ENCODE measurements at regions not wholly inside any gene's neighbourhood (a gene's known extent, or its start where the extent isn't known, plus 50 kb on each side); places are given as distances from the start of the nearest gene placed in this dataset.

DNA sequence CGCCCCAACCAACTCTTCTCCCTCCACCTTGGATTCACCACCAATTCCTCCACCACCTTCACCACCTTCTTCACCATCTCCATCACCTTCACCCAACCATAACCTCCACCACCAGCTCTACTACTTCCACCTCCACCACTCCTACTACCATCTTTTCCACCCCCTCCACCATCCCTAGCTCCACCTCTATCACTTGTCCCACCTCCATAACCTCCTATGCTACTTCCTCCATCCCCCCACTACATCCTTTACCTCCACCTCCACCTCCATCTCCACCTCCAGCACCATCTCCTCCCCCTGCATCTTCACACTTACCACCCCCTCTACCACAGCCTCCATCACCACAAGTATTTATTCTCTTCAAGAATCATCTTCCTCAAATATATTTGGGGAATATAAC lies 254.9 kb upstream of the EGLN3 start:
- DNase-seq (ENCODE audit: low spot score, unreplicated experiment), result no peak
- Mint-ChIP-seq H3K27me3 (no peaks in the 10 kb centered on the region), H3K4me1 (ENCODE audit: low read depth) (peaks cover 5% of the 10 kb centered on the region), H3K27ac (no peak overlapping the region), H3K9me3 (ENCODE audit: low read depth) (no peaks in the 10 kb centered on the region), H3K4me3 (ENCODE audit: low read depth) (no peak overlapping the region), H3K36me3 (ENCODE audit: insufficient read depth) (no peaks in the 10 kb centered on the region)
- TF ChIP-seq, protein P1, sequence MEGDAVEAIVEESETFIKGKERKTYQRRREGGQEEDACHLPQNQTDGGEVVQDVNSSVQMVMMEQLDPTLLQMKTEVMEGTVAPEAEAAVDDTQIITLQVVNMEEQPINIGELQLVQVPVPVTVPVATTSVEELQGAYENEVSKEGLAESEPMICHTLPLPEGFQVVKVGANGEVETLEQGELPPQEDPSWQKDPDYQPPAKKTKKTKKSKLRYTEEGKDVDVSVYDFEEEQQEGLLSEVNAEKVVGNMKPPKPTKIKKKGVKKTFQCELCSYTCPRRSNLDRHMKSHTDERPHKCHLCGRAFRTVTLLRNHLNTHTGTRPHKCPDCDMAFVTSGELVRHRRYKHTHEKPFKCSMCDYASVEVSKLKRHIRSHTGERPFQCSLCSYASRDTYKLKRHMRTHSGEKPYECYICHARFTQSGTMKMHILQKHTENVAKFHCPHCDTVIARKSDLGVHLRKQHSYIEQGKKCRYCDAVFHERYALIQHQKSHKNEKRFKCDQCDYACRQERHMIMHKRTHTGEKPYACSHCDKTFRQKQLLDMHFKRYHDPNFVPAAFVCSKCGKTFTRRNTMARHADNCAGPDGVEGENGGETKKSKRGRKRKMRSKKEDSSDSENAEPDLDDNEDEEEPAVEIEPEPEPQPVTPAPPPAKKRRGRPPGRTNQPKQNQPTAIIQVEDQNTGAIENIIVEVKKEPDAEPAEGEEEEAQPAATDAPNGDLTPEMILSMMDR (IDR thresholded peaks at IDR 0.05; ENCODE audit: unreplicated experiment), result no peak

DNA sequence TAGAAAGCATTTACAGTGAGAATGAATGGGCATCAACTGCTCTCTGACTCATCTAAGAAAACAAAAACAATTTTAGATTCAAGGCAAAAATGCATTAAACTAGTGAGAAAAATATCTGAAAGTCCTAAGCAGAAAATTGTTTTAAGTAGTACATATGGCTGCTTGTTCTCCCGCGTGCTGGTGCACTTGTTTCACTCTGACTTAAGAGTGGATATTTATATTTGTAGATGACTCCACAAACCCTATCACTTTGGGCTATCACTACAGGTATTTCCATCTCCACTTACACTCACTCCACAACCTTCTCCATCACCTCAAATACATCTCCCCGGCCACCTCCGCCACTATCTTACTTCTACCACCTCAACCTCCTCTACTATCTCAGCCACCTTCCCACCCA lies 253.9 kb upstream of the EGLN3 start:
- Mint-ChIP-seq H3K27ac (no peak overlapping the region), H3K9me3 (ENCODE audit: low read depth) (no peaks in the 10 kb centered on the region), H3K4me1 (ENCODE audit: low read depth) (peaks cover 1% of the 10 kb centered on the region), H3K36me3 (ENCODE audit: insufficient read depth) (no peaks in the 10 kb centered on the region), H3K4me3 (ENCODE audit: low read depth) (no peak overlapping the region), H3K27me3 (no peaks in the 10 kb centered on the region)
- DNase-seq (ENCODE audit: low spot score, unreplicated experiment), result no peak
- TF ChIP-seq, protein P1 (IDR thresholded peaks at IDR 0.05; ENCODE audit: unreplicated experiment), result no peak

DNA sequence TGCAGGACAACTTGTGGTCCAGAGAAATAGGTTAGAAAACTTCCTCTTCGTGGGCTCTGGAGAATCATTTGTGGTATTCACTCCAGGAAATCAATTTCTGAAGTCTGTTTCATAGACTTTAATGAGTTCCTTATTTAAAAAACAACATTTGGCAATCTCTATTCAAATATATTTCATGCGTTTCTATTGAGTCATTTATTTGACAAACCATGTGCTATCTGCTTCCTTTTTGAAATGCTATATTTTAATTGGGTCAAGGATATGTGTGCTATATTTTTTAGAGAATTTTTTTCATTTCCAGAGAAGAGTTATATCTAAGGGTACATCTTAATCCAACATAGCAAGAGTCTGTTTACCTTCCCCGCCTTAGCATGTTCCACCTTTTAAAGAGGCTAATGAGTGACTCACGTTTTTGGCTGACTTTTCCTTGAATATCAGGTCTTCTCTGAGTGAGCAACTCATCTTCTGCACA lies 252.4 kb upstream of the EGLN3 start:
- no peak for DNase-seq (ENCODE audit: low spot score, unreplicated experiment)
- no peaks in the 10 kb centered on the region for H3K4me1 Mint-ChIP-seq (ENCODE audit: low read depth)
- H3K27ac Mint-ChIP-seq, result no peak overlapping the region

DNA sequence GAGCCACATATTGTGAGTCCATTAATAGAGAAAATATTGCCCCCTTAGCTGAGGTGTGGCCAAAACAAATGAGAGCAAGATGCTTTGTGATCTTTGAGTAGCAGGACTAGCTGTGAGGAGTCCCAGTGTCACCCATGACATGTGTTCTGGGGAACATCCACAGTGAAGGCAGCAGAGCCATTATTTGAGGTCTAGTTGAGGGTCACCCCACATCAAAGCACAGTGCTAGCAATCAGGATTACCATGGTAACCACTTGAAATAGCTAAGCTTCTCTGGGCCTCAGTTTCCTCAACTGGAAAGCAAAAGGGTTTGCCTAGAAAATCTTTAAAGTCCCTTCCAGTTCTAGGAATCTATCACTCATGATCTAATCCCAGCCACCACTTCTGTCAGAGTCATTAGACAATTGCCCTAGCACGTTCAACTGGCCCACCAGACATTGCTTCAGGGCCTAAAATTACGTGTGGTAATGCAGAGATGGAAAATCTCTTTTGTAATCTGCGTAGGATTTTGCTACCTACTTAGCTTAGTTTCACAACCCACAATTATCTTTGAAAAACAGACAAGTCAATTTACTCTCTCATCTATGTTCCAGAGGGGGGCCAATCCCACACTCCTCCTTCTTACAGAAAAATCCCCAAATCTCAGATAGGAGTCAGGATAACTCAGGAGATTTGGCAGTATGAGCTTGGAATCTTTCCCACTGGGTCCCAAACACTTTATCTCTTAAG lies 251.2 kb upstream of the EGLN3 start:
- Mint-ChIP-seq H3K9me3 (ENCODE audit: low read depth) (no peaks in the 10 kb centered on the region), H3K4me3 (ENCODE audit: low read depth) (no peak overlapping the region), H3K4me1 (ENCODE audit: low read depth) (no peaks in the 10 kb centered on the region), H3K27ac (no peak overlapping the region), H3K27me3 (peaks cover 3% of the 10 kb centered on the region), H3K36me3 (ENCODE audit: insufficient read depth) (no peaks in the 10 kb centered on the region)
- DNase-seq (ENCODE audit: low spot score, unreplicated experiment), result no peak
- TF ChIP-seq, protein P1 (IDR thresholded peaks at IDR 0.05; ENCODE audit: unreplicated experiment), result no peak

More for the DNA sequence above, 252.4 kb upstream of the EGLN3 start:
- Mint-ChIP-seq H3K4me3 (ENCODE audit: low read depth) (no peak overlapping the region), H3K36me3 (ENCODE audit: insufficient read depth) (no peaks in the 10 kb centered on the region), H3K9me3 (ENCODE audit: low read depth) (no peaks in the 10 kb centered on the region), H3K27me3 (no peaks in the 10 kb centered on the region)
- TF ChIP-seq, protein P1 (IDR thresholded peaks at IDR 0.05; ENCODE audit: unreplicated experiment), result no peak

DNA sequence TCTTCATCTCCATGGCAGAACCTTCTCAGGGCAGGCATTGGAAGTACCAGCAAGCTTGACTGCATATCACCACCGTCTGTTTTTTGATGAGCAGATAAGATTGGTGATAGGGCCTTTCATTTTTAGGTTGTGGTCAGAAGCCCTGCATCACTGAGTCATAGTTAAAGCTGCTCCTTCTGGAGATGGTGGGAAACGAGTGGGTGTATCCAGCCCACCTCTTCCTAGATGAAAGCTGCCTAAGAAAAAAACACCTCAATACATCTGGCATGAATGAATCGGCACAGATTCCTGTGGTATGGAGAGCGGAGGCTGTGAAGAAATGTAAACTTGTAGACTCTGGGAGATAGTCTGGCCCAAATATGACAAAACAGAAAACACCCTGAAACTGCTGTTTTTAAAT lies 248.7 kb upstream of the EGLN3 start:
- DNase-seq (ENCODE audit: low spot score, unreplicated experiment), result no peak
- no peak overlapping the region for H3K4me3 Mint-ChIP-seq (ENCODE audit: low read depth)
- no peaks in the 10 kb centered on the region for H3K36me3 Mint-ChIP-seq (ENCODE audit: insufficient read depth)
- TF ChIP-seq, protein P1 (IDR thresholded peaks at IDR 0.05; ENCODE audit: unreplicated experiment), result no peak
- H3K9me3 Mint-ChIP-seq (ENCODE audit: low read depth), result no peaks in the 10 kb centered on the region
- no peaks in the 10 kb centered on the region for H3K4me1 Mint-ChIP-seq (ENCODE audit: low read depth)
- H3K27me3 Mint-ChIP-seq, result peaks cover 3% of the 10 kb centered on the region
- no peak overlapping the region for H3K27ac Mint-ChIP-seq
